Activated CD4-positive, alpha-beta memory T cell treated with anti-CD3 and anti-CD28 coated beads for 36 hours (primary cell): ENCODE measurements at regions not wholly inside any gene's neighbourhood (a gene's known extent, or its start where the extent isn't known, plus 50 kb on each side); places are given as distances from the start of the nearest gene placed in this dataset.

Experiments
- CTCF ChIA-PET: fragments of 350-600 bp; sonication (Branson Sonifier 250); formaldehyde crosslinking; loops from one replicate; lab custom pipeline; 2021; ENCODE audit warnings: antibody characterized with exemption, inconsistent platforms; lab: Charles Lee
- POLR2A ChIA-PET: fragments of 350-600 bp; sonication (Branson Sonifier 250); formaldehyde crosslinking; loops from one replicate; lab custom pipeline; 2021; ENCODE audit warnings: antibody characterized with exemption; lab: Charles Lee
- DNase-seq: peaks from one replicate; pipeline ENCODE4 v3.0.0-alpha.2; 2020
- H3K27ac Mint-ChIP-seq: one replicate; pipeline ENCODE4 v1.8.0; 2021; ENCODE audit warnings: mixed read lengths
- H3K27me3 Mint-ChIP-seq: one replicate; pipeline ENCODE4 v1.8.0; 2021; ENCODE audit warnings: mixed read lengths
- H3K36me3 Mint-ChIP-seq: one replicate; pipeline ENCODE4 v1.8.0; 2021; ENCODE audit warnings: mixed read lengths
- H3K4me1 Mint-ChIP-seq: one replicate; pipeline ENCODE4 v1.8.0; 2021; ENCODE audit warnings: low read depth, mixed read lengths
- H3K4me3 Mint-ChIP-seq: one replicate; pipeline ENCODE4 v1.8.0; 2021; ENCODE audit warnings: mild to moderate bottlenecking, mixed read lengths
- H3K9me3 Mint-ChIP-seq: one replicate; pipeline ENCODE4 v1.8.0; 2021; ENCODE audit warnings: mixed read lengths
- intact Hi-C: fragments of 100-400 bp; cut with micrococcal nuclease; formaldehyde crosslinking; loops from one replicate; pipeline ENCODE4 v1.15.1; 2023

- DNase-seq, result no peak
- Mint-ChIP-seq H3K9me3 (no peaks in the 10 kb centered on the region), H3K4me3 (no peak overlapping the region), H3K27me3 (peaks cover 5% of the 10 kb centered on the region), H3K36me3 (no peaks in the 10 kb centered on the region), H3K27ac (no peak overlapping the region), H3K4me1 (no peaks in the 10 kb centered on the region)
- intact Hi-C loops, result no loop called here
- ChIA-PET POLR2A (no interaction called here), CTCF (no interaction called here)
These were observed 652.3 kb downstream of the PTPRC start for GRCh38 chr1:199291022-199291740.

- ChIA-PET POLR2A (no interaction called here), CTCF (no interaction called here)
- H3K27ac Mint-ChIP-seq, result no peak overlapping the region
- H3K4me3 Mint-ChIP-seq, result no peak overlapping the region
- no peaks in the 10 kb centered on the region for H3K4me1 Mint-ChIP-seq
- intact Hi-C loops, result no loop called here
- no peaks in the 10 kb centered on the region for H3K36me3 Mint-ChIP-seq
- DNase-seq, result no peak
- H3K9me3 Mint-ChIP-seq, result no peaks in the 10 kb centered on the region
- H3K27me3 Mint-ChIP-seq, result peaks cover 3% of the 10 kb centered on the region
These were observed 654.1 kb downstream of the PTPRC start for GRCh38 chr1:199292896-199293295.

- no peak for DNase-seq
- Mint-ChIP-seq H3K4me3 (no peak overlapping the region), H3K9me3 (no peaks in the 10 kb centered on the region), H3K4me1 (no peaks in the 10 kb centered on the region), H3K27me3 (peaks cover 5% of the 10 kb centered on the region), H3K36me3 (no peaks in the 10 kb centered on the region), H3K27ac (no peak overlapping the region)
- intact Hi-C loops, result no loop called here
- ChIA-PET CTCF (no interaction called here), POLR2A (no interaction called here)
These were observed 656.3 kb downstream of the PTPRC start for GRCh38 chr1:199295107-199295506.

- Mint-ChIP-seq H3K4me1 (no peaks in the 10 kb centered on the region), H3K27me3 (peaks cover 5% of the 10 kb centered on the region), H3K9me3 (no peaks in the 10 kb centered on the region), H3K4me3 (no peak overlapping the region), H3K27ac (no peak overlapping the region), H3K36me3 (no peaks in the 10 kb centered on the region)
- DNase-seq, result no peak
- POLR2A ChIA-PET, result no interaction called here
- intact Hi-C loops, result no loop called here
- CTCF ChIA-PET, result no interaction called here
These were observed 658.3 kb downstream of the PTPRC start for GRCh38 chr1:199297174-199297573.

- H3K27me3 Mint-ChIP-seq, result peaks cover 5% of the 10 kb centered on the region
- H3K4me3 Mint-ChIP-seq, result no peak overlapping the region
- intact Hi-C loops, result no loop called here
- peaks cover 1% of the 10 kb centered on the region for H3K4me1 Mint-ChIP-seq
- H3K9me3 Mint-ChIP-seq, result no peaks in the 10 kb centered on the region
- ChIA-PET CTCF (no interaction called here), POLR2A (no interaction called here)
- H3K27ac Mint-ChIP-seq, result no peak overlapping the region
- H3K36me3 Mint-ChIP-seq, result no peaks in the 10 kb centered on the region
- DNase-seq, result no peak
These were observed 659.0 kb downstream of the PTPRC start for GRCh38 chr1:199297887-199298286.

- H3K27me3 Mint-ChIP-seq, result peaks cover 7% of the 10 kb centered on the region
- peaks cover 1% of the 10 kb centered on the region for H3K4me1 Mint-ChIP-seq
- ChIA-PET CTCF (no interaction called here), POLR2A (no interaction called here)
- no peaks in the 10 kb centered on the region for H3K36me3 Mint-ChIP-seq
- no peaks in the 10 kb centered on the region for H3K9me3 Mint-ChIP-seq
- H3K27ac Mint-ChIP-seq, result no peak overlapping the region
- no peak for DNase-seq
- H3K4me3 Mint-ChIP-seq, result no peak overlapping the region
- intact Hi-C loops, result no loop called here
These were observed 660.0 kb downstream of the PTPRC start for GRCh38 chr1:199298825-199299224.

GRCh38 chr1:199301472-199302217, 662.8 kb downstream of the PTPRC start:
- Mint-ChIP-seq H3K4me3 (no peak overlapping the region), H3K36me3 (no peaks in the 10 kb centered on the region), H3K9me3 (no peaks in the 10 kb centered on the region), H3K27ac (no peak overlapping the region), H3K27me3 (peaks cover 14% of the 10 kb centered on the region), H3K4me1 (peaks cover 1% of the 10 kb centered on the region)
- no peak for DNase-seq
- intact Hi-C loops, result no loop called here
- ChIA-PET POLR2A (no interaction called here), CTCF (no interaction called here)

GRCh38 chr1:199302554-199302953, 663.7 kb downstream of the PTPRC start:
- H3K27ac Mint-ChIP-seq, result no peak overlapping the region
- ChIA-PET POLR2A (no interaction called here), CTCF (interaction anchor here (0.6 kb wide), 1 partner anchor 974 kb away, joined by 3 read pairs; no protein-coding TSS in a partner anchor)
- H3K9me3 Mint-ChIP-seq, result no peaks in the 10 kb centered on the region
- intact Hi-C loops, result no loop called here
- H3K4me3 Mint-ChIP-seq, result no peak overlapping the region
- DNase-seq, result no peak
- no peaks in the 10 kb centered on the region for H3K36me3 Mint-ChIP-seq
- H3K27me3 Mint-ChIP-seq, result peaks cover 18% of the 10 kb centered on the region
- peaks cover 1% of the 10 kb centered on the region for H3K4me1 Mint-ChIP-seq

- Mint-ChIP-seq H3K9me3 (no peaks in the 10 kb centered on the region), H3K27ac (no peak overlapping the region), H3K4me1 (peaks cover 4% of the 10 kb centered on the region), H3K4me3 (no peak overlapping the region), H3K27me3 (peaks cover 18% of the 10 kb centered on the region), H3K36me3 (no peaks in the 10 kb centered on the region)
- intact Hi-C loops, result no loop called here
- POLR2A ChIA-PET, result no interaction called here
- no peak for DNase-seq
- CTCF ChIA-PET, result interaction anchor here (0.6 kb wide), 1 partner anchor 973 kb away, joined by 3 read pairs; no protein-coding TSS in a partner anchor
These were observed 664.2 kb downstream of the PTPRC start for GRCh38 chr1:199303035-199303434.

- Mint-ChIP-seq H3K27ac (no peak overlapping the region), H3K36me3 (no peaks in the 10 kb centered on the region), H3K27me3 (peaks cover 21% of the 10 kb centered on the region), H3K4me3 (no peak overlapping the region), H3K9me3 (no peaks in the 10 kb centered on the region), H3K4me1 (peaks cover 15% of the 10 kb centered on the region)
- CTCF ChIA-PET, result no interaction called here
- intact Hi-C loops, result no loop called here
- no peak for DNase-seq
- POLR2A ChIA-PET, result no interaction called here
These were observed 666.2 kb downstream of the PTPRC start for GRCh38 chr1:199305053-199305452.

GRCh38 chr1:199307496-199308264, 668.8 kb downstream of the PTPRC start:
- POLR2A ChIA-PET, result interaction anchor here (0.5 kb wide), 1 partner anchor 479 kb away, joined by 6 read pairs; no protein-coding TSS in a partner anchor
- no peak for DNase-seq
- CTCF ChIA-PET, result no interaction called here

GRCh38 chr1:199308349-199308846, 669.6 kb downstream of the PTPRC start:
- Mint-ChIP-seq H3K36me3 (no peaks in the 10 kb centered on the region), H3K27me3 (peaks cover 41% of the 10 kb centered on the region), H3K4me1 (peaks cover 13% of the 10 kb centered on the region), H3K27ac (no peak overlapping the region), H3K9me3 (no peaks in the 10 kb centered on the region), H3K4me3 (no peak overlapping the region)
- DNase-seq, result no peak
- ChIA-PET CTCF (no interaction called here), POLR2A (no interaction called here)
- intact Hi-C loops, result loop anchor here (1.0 to 2.0 kb wide), 3 partner anchors 82 to 390 kb away; no protein-coding TSS in a partner anchor

More at GRCh38 chr1:199307496-199308264, 668.8 kb downstream of the PTPRC start:
- H3K27me3 Mint-ChIP-seq, result peaks cover 38% of the 10 kb centered on the region
- H3K9me3 Mint-ChIP-seq, result no peaks in the 10 kb centered on the region
- H3K27ac Mint-ChIP-seq, result no peak overlapping the region
- intact Hi-C loops, result loop anchor here (1.0 to 2.0 kb wide), 3 partner anchors 81 to 389 kb away; no protein-coding TSS in a partner anchor
- no peaks in the 10 kb centered on the region for H3K36me3 Mint-ChIP-seq
- peaks cover 13% of the 10 kb centered on the region for H3K4me1 Mint-ChIP-seq
- H3K4me3 Mint-ChIP-seq, result no peak overlapping the region
